Endothelial cell of umbilical vein (primary cell): ENCODE measurements at regions not wholly inside any gene's neighbourhood (a gene's known extent, or its start where the extent isn't known, plus 50 kb on each side); places are given as distances from the start of the nearest gene placed in this dataset.

Experiments
- BruUV-seq: library from RNA; stranded (reverse); fragments of 400-500 nt; replicated peaks from 2 replicates; lab custom pipeline; 2021; lab: Mats Ljungman, UMichigan
- CTCF ChIA-PET: fragments of 300-600, 350-600 bp; sonication (Branson Sonifier 250); formaldehyde crosslinking; loops from one replicate; lab custom pipeline; 2021; ENCODE audit warnings: antibody characterized with exemption, inconsistent platforms; lab: Charles Lee
- POLR2A ChIA-PET: fragments of 300-600, 350-600 bp; sonication (Branson Sonifier 250); formaldehyde crosslinking; loops from one replicate; lab custom pipeline; 2021; ENCODE audit warnings: antibody characterized with exemption, inconsistent platforms; lab: Charles Lee
- DNase-seq: peaks from one replicate; pipeline ENCODE4 v3.0.0-alpha.2; 2011; ENCODE audit warnings: low read depth, low spot score
- FAIRE-seq: peaks from 2 replicates; lab custom pipeline; 2011; peaks lifted over from hg19 to GRCh38; lab: Jason Lieb, UNC
- H2AFZ ChIP-seq: 2 replicates; pipeline ENCODE4 v1.6.0; 2012; ENCODE audit warnings: low read depth, low read length, control low read depth, inconsistent platforms
- H3K27ac ChIP-seq: 2 replicates; pipeline ENCODE4 v1.5.1; 2011; ENCODE audit warnings: low read depth, mild to moderate bottlenecking, control low read depth, low read length, moderate library complexity; ENCODE audit not compliant: insufficient read depth
- H3K27me3 ChIP-seq, 2 experiments: 2 replicates each; pipeline versions ENCODE4 v1.6.0 to v1.6.1; 2011; ENCODE audit warnings: low read length in 2 of 2, mixed read lengths in 1 of 2; ENCODE audit not compliant: control insufficient read depth in 2 of 2, insufficient read depth in 2 of 2
- H3K36me3 ChIP-seq, 2 experiments: 2 replicates in 1 of 2; 3 replicates in 1 of 2; pipeline ENCODE4 v1.5.1; 2011; ENCODE audit warnings: low read length in 2 of 2, mild to moderate bottlenecking in 1 of 2, moderate library complexity in 1 of 2; ENCODE audit not compliant: control insufficient read depth in 2 of 2, insufficient read depth in 2 of 2; ENCODE audit errors: extremely low read depth in 1 of 2
- H3K4me1 ChIP-seq: 3 replicates; pipeline ENCODE4 v1.5.1; 2011; ENCODE audit warnings: mild to moderate bottlenecking, low read length; ENCODE audit not compliant: control insufficient read depth, insufficient read depth; ENCODE audit errors: extremely low read depth
- H3K4me2 ChIP-seq: 2 replicates; pipeline ENCODE4 v1.6.1; 2011; ENCODE audit warnings: low read length, control low read depth, mixed read lengths; ENCODE audit not compliant: insufficient read depth
- H3K4me3 ChIP-seq, 3 experiments: fragments of 200-600 bp in 1 of 3; sonication (generic), shearing (Covaris generic) in 1 of 3; replicated peaks in 1 of 3; 2 replicates each; pipeline ENCODE4 v1.5.1; 2011 to 2016; ENCODE audit warnings: control low read depth in 3 of 3, low read length in 3 of 3, mild to moderate bottlenecking in 2 of 3, inconsistent platforms in 1 of 3, low read depth in 1 of 3, moderate library complexity in 1 of 3; ENCODE audit not compliant: insufficient read depth in 1 of 3
- H3K79me2 ChIP-seq: 2 replicates; pipeline ENCODE4 v1.6.0; 2012; ENCODE audit warnings: low read length, inconsistent platforms; ENCODE audit not compliant: control insufficient read depth, insufficient read depth
- H3K9ac ChIP-seq: replicated peaks from 2 replicates; pipeline ENCODE3; 2011; ENCODE audit warnings: low read length, control low read depth; ENCODE audit not compliant: insufficient read depth; ENCODE audit errors: extremely low read depth
- H3K9me1 ChIP-seq: replicated peaks from 3 replicates; pipeline ENCODE4 v1.6.0; 2011; ENCODE audit warnings: mild to moderate bottlenecking, low read length; ENCODE audit not compliant: control insufficient read depth, insufficient read depth; ENCODE audit errors: extremely low read depth
- H3K9me3 ChIP-seq: replicated peaks from 2 replicates; pipeline ENCODE4 v1.5.1; 2012; ENCODE audit warnings: low read length, inconsistent platforms; ENCODE audit not compliant: control insufficient read depth, insufficient read depth
- H4K20me1 ChIP-seq: replicated peaks from 2 replicates; pipeline ENCODE3; 2011; ENCODE audit warnings: mild to moderate bottlenecking, low read length; ENCODE audit not compliant: control insufficient read depth, insufficient read depth; ENCODE audit errors: extremely low read depth
- CTCF ChIP-seq, 2 donors: IDR thresholded peaks; 1 replicate in 1 of 2; 2 replicates in 1 of 2; pipeline ENCODE4 v1.5.1; 2011; ENCODE audit warnings: low read length in 2 of 2, mild to moderate bottlenecking in 2 of 2, moderate library complexity in 2 of 2, control low read depth in 1 of 2, inconsistent platforms in 1 of 2, low read depth in 1 of 2; ENCODE audit not compliant: insufficient read depth in 1 of 2; ENCODE audit errors: extremely low read depth in 1 of 2
- EZH2 ChIP-seq: IDR thresholded peaks from 2 replicates; pipeline ENCODE4 v1.6.1; 2012; ENCODE audit warnings: borderline replicate concordance, low read depth, mild to moderate bottlenecking, moderate library complexity, low read length, inconsistent platforms; ENCODE audit not compliant: severe bottlenecking
- FOS ChIP-seq: IDR thresholded peaks from 2 replicates; pipeline ENCODE4 v1.6.1; 2011; ENCODE audit warnings: mild to moderate bottlenecking, low read length, moderate library complexity, borderline replicate concordance; ENCODE audit not compliant: insufficient read depth
- GATA2 ChIP-seq: IDR thresholded peaks from 2 replicates; pipeline ENCODE4 v1.7.0; 2011; ENCODE audit warnings: low read depth, mild to moderate bottlenecking, moderate library complexity, mixed read lengths, low read length; ENCODE audit not compliant: insufficient read length, insufficient read depth
- JUN ChIP-seq: IDR thresholded peaks from 2 replicates; pipeline ENCODE4 v1.6.1; 2011; ENCODE audit warnings: borderline replicate concordance, low read depth; ENCODE audit not compliant: insufficient read length, insufficient read depth
- MAX ChIP-seq: IDR thresholded peaks from 2 replicates; pipeline ENCODE4 v1.6.1; 2011; ENCODE audit not compliant: insufficient read depth, insufficient read length
- MYC ChIP-seq: IDR thresholded peaks from one replicate; pipeline ENCODE4 v1.6.1; 2011; ENCODE audit warnings: mild to moderate bottlenecking, low read depth, low read length
- POLR2A ChIP-seq: IDR thresholded peaks from 2 replicates; pipeline ENCODE4 v1.6.1; 2012; ENCODE audit warnings: low read depth, mild to moderate bottlenecking, control low read depth, low read length
- POLR2AphosphoS5 ChIP-seq: IDR thresholded peaks from 2 replicates; pipeline ENCODE4 v1.6.1; 2012; ENCODE audit warnings: low read depth, mild to moderate bottlenecking, control low read depth, low read length, moderate library complexity; ENCODE audit not compliant: insufficient read depth
- dilution Hi-C: fragments of 300-500 bp; cut with MboI; formaldehyde crosslinking; loops from one replicate; pipeline ENCODE4 v1.15.0; 2019; ENCODE audit warnings: low sequenced_read_pairs; ENCODE audit not compliant: extremely low pct_ligation_motif_present
- intact Hi-C: fragments of 100-400 bp; cut with micrococcal nuclease; formaldehyde crosslinking; loops from one replicate; pipeline ENCODE4 v1.10.0; 2022

GRCh38 chr4:153955327-153955726 is 166.4 kb upstream of the SFRP2 start:
- no peak overlapping the region for H3K9ac ChIP-seq
- no peak overlapping the region for H3K4me3 ChIP-seq
- DNase-seq (no peak), FAIRE-seq (no peak)
- H3K4me1 ChIP-seq = no peaks in the 10 kb centered on the region
- no peaks in the 10 kb centered on the region for H4K20me1 ChIP-seq
- ChIA-PET POLR2A (no interaction called here), CTCF (no interaction called here)
- no peaks in the 10 kb centered on the region for H3K9me1 ChIP-seq
- H2AFZ ChIP-seq = no peak overlapping the region
- no peak for TF ChIP-seq POLR2AphosphoS5
- TF ChIP-seq GATA2 = no peak
- no peak for TF ChIP-seq EZH2
- TF ChIP-seq FOS = no peak
- no peak for TF ChIP-seq MAX
- no peak for TF ChIP-seq MYC
- no peak for TF ChIP-seq JUN
- TF ChIP-seq CTCF (IDR thresholded peaks at IDR 0.05; ENCODE audit: extremely low read depth in 1 of 2, insufficient read depth in 1 of 2, low read depth in 1 of 2, low read length in 2 of 2) = no peak
- no peak for TF ChIP-seq POLR2A
- no peak overlapping the region for H3K27ac ChIP-seq
- H3K27me3 ChIP-seq = no peaks in the 10 kb centered on the region
- BruUV-seq = no TSS peak
- intact Hi-C loops (no loop called here), dilution Hi-C loops (no loop called here)
- H3K36me3 ChIP-seq = no peaks in the 10 kb centered on the region
- H3K79me2 ChIP-seq = no peaks in the 10 kb centered on the region
- H3K4me2 ChIP-seq = no peak overlapping the region
- H3K9me3 ChIP-seq = peaks cover 4% of the 10 kb centered on the region
